GM12875 (cell line): ENCODE measurements at regions not wholly inside any gene's neighbourhood (a gene's known extent, or its start where the extent isn't known, plus 50 kb on each side); places are given as distances from the start of the nearest gene placed in this dataset.

ENCODE experiments used
- H3K4me3 ChIP-seq: one replicate; pipeline ENCODE4 v1.5.1; 2011; ENCODE audit warnings: low read depth, low read length, control low read depth
- CTCF ChIP-seq: IDR thresholded peaks from 2 replicates; pipeline ENCODE4 v1.5.1; 2011; ENCODE audit warnings: low read depth, mild to moderate bottlenecking, control low read depth, inconsistent platforms, low read length, moderate library complexity, borderline replicate concordance; ENCODE audit not compliant: insufficient read depth

DNA sequence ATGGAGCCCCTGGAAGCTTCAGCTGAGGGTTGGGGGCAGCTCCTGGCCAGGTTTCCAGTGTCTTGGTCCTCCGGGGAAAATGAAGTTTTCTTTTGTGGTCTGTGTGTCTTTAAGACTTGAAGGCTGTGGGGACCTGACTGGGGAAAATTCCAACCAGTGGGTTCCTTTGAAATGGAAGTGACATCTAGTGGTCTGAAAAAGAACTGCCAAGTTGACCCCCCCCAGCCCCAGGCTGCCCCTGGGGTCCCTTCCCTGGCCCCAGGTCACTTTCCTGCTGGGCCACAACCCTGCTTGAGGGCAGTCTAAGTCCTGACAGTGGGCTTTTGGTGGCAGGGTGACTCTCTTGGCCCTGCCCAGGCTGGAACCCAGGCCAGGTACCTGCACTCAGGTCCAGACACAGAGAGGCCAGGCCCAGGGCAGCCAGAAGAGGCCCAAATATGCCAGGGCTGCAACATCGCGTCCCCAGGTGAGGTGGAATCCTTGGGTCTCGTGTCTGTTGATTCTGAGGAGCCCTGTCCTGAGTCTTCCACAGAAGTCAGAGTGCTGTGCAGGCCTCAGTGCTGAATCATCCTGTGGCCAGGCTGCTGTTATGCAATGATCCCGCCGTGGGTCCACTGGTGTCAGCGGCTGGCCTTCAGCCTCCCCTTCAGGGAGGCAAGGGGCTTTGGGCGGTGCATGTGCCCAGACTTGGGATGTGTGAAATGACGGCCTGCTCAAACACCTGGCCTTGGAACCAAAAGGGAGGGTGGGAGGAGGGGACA, 68.4 kb downstream of the VEGFA start:
- peak; percentile 30; the same call in 1 of the 2 replicates for TF ChIP-seq CTCF
- no peak overlapping the region for H3K4me3 ChIP-seq

- no peak overlapping the region for H3K4me3 ChIP-seq
- no peak for TF ChIP-seq CTCF
Measured at GRCh38 chr6:43837507-43837906, 67.5 kb downstream of the VEGFA start.

DNA sequence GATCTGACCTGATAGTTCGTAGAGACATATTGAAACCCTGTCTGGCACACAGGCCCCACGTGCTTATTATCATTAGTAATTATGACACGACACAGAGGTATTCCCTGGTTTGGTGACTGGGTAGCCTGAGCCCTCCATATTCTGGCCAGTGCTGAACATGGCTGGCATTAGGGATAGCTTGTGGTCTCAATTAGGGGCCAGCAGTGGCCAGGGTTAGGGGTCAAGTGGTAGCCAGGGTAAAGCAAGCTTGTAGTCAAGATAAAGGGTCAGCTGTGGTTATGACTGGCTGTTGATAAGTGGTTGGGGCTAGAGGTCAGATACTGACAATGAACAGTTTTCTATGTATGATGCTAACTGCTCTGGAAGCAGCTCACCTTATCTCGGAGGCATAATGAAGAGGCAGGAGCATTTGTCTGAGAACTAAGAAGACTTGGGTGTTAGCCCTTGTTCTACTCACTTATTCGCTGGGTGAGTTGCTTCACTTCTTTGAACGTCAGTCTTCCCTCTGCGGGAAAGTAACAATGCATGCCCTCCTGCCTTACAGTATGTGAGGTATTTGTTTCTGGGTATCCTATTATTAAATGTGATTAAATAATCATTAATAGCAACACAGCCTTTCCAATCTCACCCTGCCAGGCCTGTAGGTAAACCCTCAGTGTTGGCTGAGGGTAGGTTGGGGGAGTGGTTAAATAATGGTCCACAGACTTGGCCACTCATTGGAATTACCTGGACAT, 66.7 kb downstream of the VEGFA start:
- TF ChIP-seq CTCF, result no peak
- H3K4me3 ChIP-seq, result no peak overlapping the region
